Neural progenitor cell (in vitro differentiated cells): ENCODE measurements at regions not wholly inside any gene's neighbourhood (a gene's known extent, or its start where the extent isn't known, plus 50 kb on each side); places are given as distances from the start of the nearest gene placed in this dataset.

Experiments
- DNase-seq: peaks from one replicate; pipeline ENCODE4 v3.0.0-alpha.2; 2016; ENCODE audit warnings: low spot score
- H2AFZ ChIP-seq: fragments of 200-600 bp; sonication (generic); replicated peaks from 2 replicates; pipeline ENCODE4 v1.6.1; 2016; ENCODE audit warnings: antibody characterized with exemption
- H3F3A ChIP-seq: fragments of 200-600 bp; sonication (generic); 2 replicates; pipeline ENCODE4 v1.6.1; 2016; ENCODE audit warnings: antibody characterized with exemption, low read depth
- H3K27ac ChIP-seq: fragments of 200-600 bp; sonication (generic); 2 replicates; pipeline ENCODE4 v1.5.1; 2016; ENCODE audit warnings: mild to moderate bottlenecking
- H3K27me3 ChIP-seq: fragments of 200-600 bp; sonication (generic); 2 replicates; pipeline ENCODE4 v1.6.1; 2016; ENCODE audit warnings: mild to moderate bottlenecking, moderate library complexity
- H3K36me3 ChIP-seq: fragments of 200-600 bp; sonication (generic); 2 replicates; pipeline ENCODE4 v1.5.1; 2016
- H3K4me1 ChIP-seq: fragments of 200-600 bp; sonication (generic); 2 replicates; pipeline ENCODE4 v1.6.1; 2016; ENCODE audit warnings: mixed run types
- H3K4me2 ChIP-seq: fragments of 200-600 bp; sonication (generic); 2 replicates; pipeline ENCODE4 v1.6.1; 2016
- H3K4me3 ChIP-seq: fragments of 200-600 bp; sonication (generic); 2 replicates; pipeline ENCODE4 v1.5.1; 2016
- H3K79me2 ChIP-seq: fragments of 200-600 bp; sonication (generic); 2 replicates; pipeline ENCODE4 v1.6.1; 2016; ENCODE audit warnings: low read depth
- H3K9ac ChIP-seq: fragments of 200-600 bp; sonication (generic); 2 replicates; pipeline ENCODE4 v1.6.1; 2016
- H3K9me3 ChIP-seq: fragments of 200-600 bp; sonication (generic); 2 replicates; pipeline ENCODE4 v1.5.1; 2016; ENCODE audit warnings: low read depth
- H4K20me1 ChIP-seq: fragments of 200-600 bp; sonication (generic); 2 replicates; pipeline ENCODE4 v1.6.1; 2016; ENCODE audit warnings: low read depth
- H3K27ac Mint-ChIP-seq: 3 replicates; pipeline ENCODE4 v1.8.0; 2021; ENCODE audit warnings: mixed read lengths
- H3K27me3 Mint-ChIP-seq: 2 replicates; pipeline ENCODE4 v1.8.0; 2022; ENCODE audit warnings: low read depth, mild to moderate bottlenecking, inconsistent platforms, moderate library complexity, mixed read lengths; ENCODE audit not compliant: insufficient read depth
- H3K36me3 Mint-ChIP-seq: 3 replicates; pipeline ENCODE4 v1.8.0; 2021; ENCODE audit warnings: mixed read lengths
- H3K4me1 Mint-ChIP-seq: 3 replicates; pipeline ENCODE4 v1.8.0; 2021; ENCODE audit warnings: mixed read lengths
- H3K4me3 Mint-ChIP-seq: 3 replicates; pipeline ENCODE4 v1.8.0; 2021; ENCODE audit warnings: mild to moderate bottlenecking, moderate library complexity, mixed read lengths
- H3K9me3 Mint-ChIP-seq: 3 replicates; pipeline ENCODE4 v1.8.0; 2020; ENCODE audit warnings: mixed read lengths
- CTCF ChIP-seq: fragments of 200-600 bp; sonication (generic); IDR thresholded peaks from 2 replicates; pipeline ENCODE4 v1.5.1; 2017; ENCODE audit warnings: antibody characterized with exemption, mild to moderate bottlenecking
- EZH2 ChIP-seq: fragments of 200-600 bp; sonication (generic); IDR thresholded peaks from 2 replicates; pipeline ENCODE4 v1.6.1; 2017; ENCODE audit warnings: antibody characterized with exemption, mild to moderate bottlenecking, moderate library complexity
- EZH2phosphoT487 ChIP-seq: fragments of 200-600 bp; sonication (generic); IDR thresholded peaks from 2 replicates; pipeline ENCODE4 v1.6.1; 2017; ENCODE audit warnings: antibody characterized with exemption

GRCh38 chr12:113528606-113529293 lies 57.1 kb upstream of the LHX5 start:
- Histone ChIP-seq H3K27me3 (no peaks in the 10 kb centered on the region), H2AFZ (peak overlapping the region; percentile 75), H3K79me2 (no peaks in the 10 kb centered on the region), H3F3A (peaks cover 24% of the 10 kb centered on the region), H3K4me1 (peaks cover 13% of the 10 kb centered on the region), H3K36me3 (no peaks in the 10 kb centered on the region), H3K9ac (no peak overlapping the region), H4K20me1 (no peaks in the 10 kb centered on the region), H3K4me2 (peak overlapping the region; percentile 42), H3K27ac (no peak overlapping the region), H3K9me3 (no peaks in the 10 kb centered on the region), H3K4me3 (no peak overlapping the region)
- DNase-seq, result peak; percentile 37
- Mint-ChIP-seq H3K4me1 (peaks cover 4% of the 10 kb centered on the region), H3K9me3 (no peaks in the 10 kb centered on the region), H3K27ac (no peak overlapping the region), H3K27me3 (peaks cover 19% of the 10 kb centered on the region), H3K4me3 (no peak overlapping the region), H3K36me3 (no peaks in the 10 kb centered on the region)
- TF ChIP-seq EZH2phosphoT487 (no peak), CTCF (no peak), EZH2 (no peak)

GRCh38 chr12:113525066-113525465 lies 53.4 kb upstream of the LHX5 start:
- H2AFZ ChIP-seq, result no peak overlapping the region
- no peaks in the 10 kb centered on the region for H3K79me2 ChIP-seq
- H3K27ac ChIP-seq, result no peak overlapping the region
- no peak for TF ChIP-seq CTCF
- H3K4me3 ChIP-seq, result no peak overlapping the region
- Mint-ChIP-seq H3K9me3 (no peaks in the 10 kb centered on the region), H3K36me3 (no peaks in the 10 kb centered on the region), H3K4me3 (no peak overlapping the region), H3K27me3 (peaks cover 32% of the 10 kb centered on the region), H3K4me1 (peaks cover 18% of the 10 kb centered on the region), H3K27ac (no peak overlapping the region)
- H3K36me3 ChIP-seq, result no peaks in the 10 kb centered on the region
- H3F3A ChIP-seq, result peaks cover 41% of the 10 kb centered on the region
- no peak overlapping the region for H3K4me2 ChIP-seq
- DNase-seq, result no peak
- no peaks in the 10 kb centered on the region for H3K9me3 ChIP-seq
- H3K4me1 ChIP-seq, result peaks cover 26% of the 10 kb centered on the region
- no peak overlapping the region for H3K9ac ChIP-seq
- H3K27me3 ChIP-seq, result no peaks in the 10 kb centered on the region
- no peaks in the 10 kb centered on the region for H4K20me1 ChIP-seq

GRCh38 chr12:113524495-113524894 lies 52.8 kb upstream of the LHX5 start:
- Mint-ChIP-seq H3K36me3 (no peaks in the 10 kb centered on the region), H3K4me3 (no peak overlapping the region), H3K27ac (no peak overlapping the region), H3K9me3 (no peaks in the 10 kb centered on the region), H3K27me3 (peaks cover 31% of the 10 kb centered on the region), H3K4me1 (peaks cover 24% of the 10 kb centered on the region)
- H2AFZ ChIP-seq, result no peak overlapping the region
- H3K79me2 ChIP-seq, result no peaks in the 10 kb centered on the region
- H3K4me1 ChIP-seq, result peaks cover 31% of the 10 kb centered on the region
- H3K36me3 ChIP-seq, result no peaks in the 10 kb centered on the region
- H3K9me3 ChIP-seq, result no peaks in the 10 kb centered on the region
- no peak overlapping the region for H3K4me2 ChIP-seq
- TF ChIP-seq CTCF (peak; percentile 21), EZH2 (no peak), EZH2phosphoT487 (no peak)
- no peak for DNase-seq
- peaks cover 41% of the 10 kb centered on the region for H3F3A ChIP-seq
- H3K27ac ChIP-seq, result no peak overlapping the region
- H4K20me1 ChIP-seq, result no peaks in the 10 kb centered on the region
- no peaks in the 10 kb centered on the region for H3K27me3 ChIP-seq
- no peak overlapping the region for H3K9ac ChIP-seq
- H3K4me3 ChIP-seq, result no peak overlapping the region
